Endothelial cell of umbilical vein (primary cell): ENCODE measurements at regions not wholly inside any gene's neighbourhood (a gene's known extent, or its start where the extent isn't known, plus 50 kb on each side); places are given as distances from the start of the nearest gene placed in this dataset.

Source experiments
- BruUV-seq: library from RNA; stranded (reverse); fragments of 400-500 nt; replicated peaks from 2 replicates; lab custom pipeline; 2021; lab: Mats Ljungman, UMichigan
- CTCF ChIA-PET: fragments of 300-600, 350-600 bp; sonication (Branson Sonifier 250); formaldehyde crosslinking; loops from one replicate; lab custom pipeline; 2021; ENCODE audit warnings: antibody characterized with exemption, inconsistent platforms; lab: Charles Lee
- POLR2A ChIA-PET: fragments of 300-600, 350-600 bp; sonication (Branson Sonifier 250); formaldehyde crosslinking; loops from one replicate; lab custom pipeline; 2021; ENCODE audit warnings: antibody characterized with exemption, inconsistent platforms; lab: Charles Lee
- DNase-seq: peaks from one replicate; pipeline ENCODE4 v3.0.0-alpha.2; 2011; ENCODE audit warnings: low read depth, low spot score
- FAIRE-seq: peaks from 2 replicates; lab custom pipeline; 2011; peaks lifted over from hg19 to GRCh38; lab: Jason Lieb, UNC
- H2AFZ ChIP-seq: 2 replicates; pipeline ENCODE4 v1.6.0; 2012; ENCODE audit warnings: low read depth, low read length, control low read depth, inconsistent platforms
- H3K27ac ChIP-seq: 2 replicates; pipeline ENCODE4 v1.5.1; 2011; ENCODE audit warnings: low read depth, mild to moderate bottlenecking, control low read depth, low read length, moderate library complexity; ENCODE audit not compliant: insufficient read depth
- H3K27me3 ChIP-seq, 2 experiments: 2 replicates each; pipeline versions ENCODE4 v1.6.0 to v1.6.1; 2011; ENCODE audit warnings: low read length in 2 of 2, mixed read lengths in 1 of 2; ENCODE audit not compliant: control insufficient read depth in 2 of 2, insufficient read depth in 2 of 2
- H3K36me3 ChIP-seq, 2 experiments: 2 replicates in 1 of 2; 3 replicates in 1 of 2; pipeline ENCODE4 v1.5.1; 2011; ENCODE audit warnings: low read length in 2 of 2, mild to moderate bottlenecking in 1 of 2, moderate library complexity in 1 of 2; ENCODE audit not compliant: control insufficient read depth in 2 of 2, insufficient read depth in 2 of 2; ENCODE audit errors: extremely low read depth in 1 of 2
- H3K4me1 ChIP-seq: 3 replicates; pipeline ENCODE4 v1.5.1; 2011; ENCODE audit warnings: mild to moderate bottlenecking, low read length; ENCODE audit not compliant: control insufficient read depth, insufficient read depth; ENCODE audit errors: extremely low read depth
- H3K4me2 ChIP-seq: 2 replicates; pipeline ENCODE4 v1.6.1; 2011; ENCODE audit warnings: low read length, control low read depth, mixed read lengths; ENCODE audit not compliant: insufficient read depth
- H3K4me3 ChIP-seq, 3 experiments: fragments of 200-600 bp in 1 of 3; sonication (generic), shearing (Covaris generic) in 1 of 3; replicated peaks in 1 of 3; 2 replicates each; pipeline ENCODE4 v1.5.1; 2011 to 2016; ENCODE audit warnings: control low read depth in 3 of 3, low read length in 3 of 3, mild to moderate bottlenecking in 2 of 3, inconsistent platforms in 1 of 3, low read depth in 1 of 3, moderate library complexity in 1 of 3; ENCODE audit not compliant: insufficient read depth in 1 of 3
- H3K79me2 ChIP-seq: 2 replicates; pipeline ENCODE4 v1.6.0; 2012; ENCODE audit warnings: low read length, inconsistent platforms; ENCODE audit not compliant: control insufficient read depth, insufficient read depth
- H3K9ac ChIP-seq: replicated peaks from 2 replicates; pipeline ENCODE3; 2011; ENCODE audit warnings: low read length, control low read depth; ENCODE audit not compliant: insufficient read depth; ENCODE audit errors: extremely low read depth
- H3K9me1 ChIP-seq: replicated peaks from 3 replicates; pipeline ENCODE4 v1.6.0; 2011; ENCODE audit warnings: mild to moderate bottlenecking, low read length; ENCODE audit not compliant: control insufficient read depth, insufficient read depth; ENCODE audit errors: extremely low read depth
- H3K9me3 ChIP-seq: replicated peaks from 2 replicates; pipeline ENCODE4 v1.5.1; 2012; ENCODE audit warnings: low read length, inconsistent platforms; ENCODE audit not compliant: control insufficient read depth, insufficient read depth
- H4K20me1 ChIP-seq: replicated peaks from 2 replicates; pipeline ENCODE3; 2011; ENCODE audit warnings: mild to moderate bottlenecking, low read length; ENCODE audit not compliant: control insufficient read depth, insufficient read depth; ENCODE audit errors: extremely low read depth
- EZH2 ChIP-seq: IDR thresholded peaks from 2 replicates; pipeline ENCODE4 v1.6.1; 2012; ENCODE audit warnings: borderline replicate concordance, low read depth, mild to moderate bottlenecking, moderate library complexity, low read length, inconsistent platforms; ENCODE audit not compliant: severe bottlenecking
- FOS ChIP-seq: IDR thresholded peaks from 2 replicates; pipeline ENCODE4 v1.6.1; 2011; ENCODE audit warnings: mild to moderate bottlenecking, low read length, moderate library complexity, borderline replicate concordance; ENCODE audit not compliant: insufficient read depth
- GATA2 ChIP-seq: IDR thresholded peaks from 2 replicates; pipeline ENCODE4 v1.7.0; 2011; ENCODE audit warnings: low read depth, mild to moderate bottlenecking, moderate library complexity, mixed read lengths, low read length; ENCODE audit not compliant: insufficient read length, insufficient read depth
- JUN ChIP-seq: IDR thresholded peaks from 2 replicates; pipeline ENCODE4 v1.6.1; 2011; ENCODE audit warnings: borderline replicate concordance, low read depth; ENCODE audit not compliant: insufficient read length, insufficient read depth
- MYC ChIP-seq: IDR thresholded peaks from one replicate; pipeline ENCODE4 v1.6.1; 2011; ENCODE audit warnings: mild to moderate bottlenecking, low read depth, low read length
- POLR2A ChIP-seq: IDR thresholded peaks from 2 replicates; pipeline ENCODE4 v1.6.1; 2012; ENCODE audit warnings: low read depth, mild to moderate bottlenecking, control low read depth, low read length
- POLR2AphosphoS5 ChIP-seq: IDR thresholded peaks from 2 replicates; pipeline ENCODE4 v1.6.1; 2012; ENCODE audit warnings: low read depth, mild to moderate bottlenecking, control low read depth, low read length, moderate library complexity; ENCODE audit not compliant: insufficient read depth
- dilution Hi-C: fragments of 300-500 bp; cut with MboI; formaldehyde crosslinking; loops from one replicate; pipeline ENCODE4 v1.15.0; 2019; ENCODE audit warnings: low sequenced_read_pairs; ENCODE audit not compliant: extremely low pct_ligation_motif_present
- intact Hi-C: fragments of 100-400 bp; cut with micrococcal nuclease; formaldehyde crosslinking; loops from one replicate; pipeline ENCODE4 v1.10.0; 2022
- TF ChIP-seq, protein P1 (sequence below): IDR thresholded peaks from 2 replicates; pipeline ENCODE4 v1.6.1; 2011; ENCODE audit not compliant: insufficient read depth, insufficient read length
- TF ChIP-seq, protein P2 (sequence below), 2 donors: IDR thresholded peaks; 1 replicate in 1 of 2; 2 replicates in 1 of 2; pipeline ENCODE4 v1.5.1; 2011; ENCODE audit warnings: low read length in 2 of 2, mild to moderate bottlenecking in 2 of 2, moderate library complexity in 2 of 2, control low read depth in 1 of 2, inconsistent platforms in 1 of 2, low read depth in 1 of 2; ENCODE audit not compliant: insufficient read depth in 1 of 2; ENCODE audit errors: extremely low read depth in 1 of 2

DNA sequence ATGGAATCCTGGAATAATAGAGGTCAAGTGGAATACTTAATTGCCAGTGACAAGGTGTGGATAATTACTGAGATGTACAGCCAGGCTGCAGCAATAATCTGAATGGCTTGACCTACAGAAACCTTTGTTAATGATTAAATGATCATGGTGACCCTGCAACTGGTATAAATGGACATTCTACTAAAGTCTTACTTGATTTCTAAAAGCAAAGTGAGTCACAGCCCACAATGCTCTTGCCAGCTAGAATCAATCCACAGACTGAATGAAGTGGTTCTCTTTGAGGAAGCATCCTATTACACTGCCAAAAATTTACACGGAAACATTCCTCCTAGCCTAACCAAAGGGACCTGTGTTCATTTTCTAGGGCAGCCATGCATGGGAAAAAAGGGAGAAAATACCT, 518.5 kb downstream of the SOX5 start:
- H3K9me3 ChIP-seq, result no peaks in the 10 kb centered on the region
- no peaks in the 10 kb centered on the region for H3K36me3 ChIP-seq
- no peak overlapping the region for H3K4me3 ChIP-seq
- H4K20me1 ChIP-seq, result no peaks in the 10 kb centered on the region
- POLR2A ChIA-PET, result no interaction called here
- intact Hi-C loops, result no loop called here
- dilution Hi-C loops, result no loop called here
- TF ChIP-seq, protein P1, sequence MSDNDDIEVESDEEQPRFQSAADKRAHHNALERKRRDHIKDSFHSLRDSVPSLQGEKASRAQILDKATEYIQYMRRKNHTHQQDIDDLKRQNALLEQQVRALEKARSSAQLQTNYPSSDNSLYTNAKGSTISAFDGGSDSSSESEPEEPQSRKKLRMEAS, result no peak
- TF ChIP-seq GATA2, result no peak
- TF ChIP-seq POLR2A, result no peak
- TF ChIP-seq, protein P2, sequence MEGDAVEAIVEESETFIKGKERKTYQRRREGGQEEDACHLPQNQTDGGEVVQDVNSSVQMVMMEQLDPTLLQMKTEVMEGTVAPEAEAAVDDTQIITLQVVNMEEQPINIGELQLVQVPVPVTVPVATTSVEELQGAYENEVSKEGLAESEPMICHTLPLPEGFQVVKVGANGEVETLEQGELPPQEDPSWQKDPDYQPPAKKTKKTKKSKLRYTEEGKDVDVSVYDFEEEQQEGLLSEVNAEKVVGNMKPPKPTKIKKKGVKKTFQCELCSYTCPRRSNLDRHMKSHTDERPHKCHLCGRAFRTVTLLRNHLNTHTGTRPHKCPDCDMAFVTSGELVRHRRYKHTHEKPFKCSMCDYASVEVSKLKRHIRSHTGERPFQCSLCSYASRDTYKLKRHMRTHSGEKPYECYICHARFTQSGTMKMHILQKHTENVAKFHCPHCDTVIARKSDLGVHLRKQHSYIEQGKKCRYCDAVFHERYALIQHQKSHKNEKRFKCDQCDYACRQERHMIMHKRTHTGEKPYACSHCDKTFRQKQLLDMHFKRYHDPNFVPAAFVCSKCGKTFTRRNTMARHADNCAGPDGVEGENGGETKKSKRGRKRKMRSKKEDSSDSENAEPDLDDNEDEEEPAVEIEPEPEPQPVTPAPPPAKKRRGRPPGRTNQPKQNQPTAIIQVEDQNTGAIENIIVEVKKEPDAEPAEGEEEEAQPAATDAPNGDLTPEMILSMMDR (IDR thresholded peaks at IDR 0.05; ENCODE audit: extremely low read depth in 1 of 2, insufficient read depth in 1 of 2, low read depth in 1 of 2, low read length in 2 of 2), result no peak
- no peak for TF ChIP-seq EZH2
- no peak for TF ChIP-seq JUN
- FAIRE-seq (no peak), DNase-seq (no peak)
- H3K79me2 ChIP-seq, result no peaks in the 10 kb centered on the region
- no peaks in the 10 kb centered on the region for H3K9me1 ChIP-seq
- H2AFZ ChIP-seq, result no peak overlapping the region
- no peak overlapping the region for H3K4me2 ChIP-seq
- CTCF ChIA-PET, result no interaction called here
- no TSS peak for BruUV-seq
- no peaks in the 10 kb centered on the region for H3K4me1 ChIP-seq
- no peak overlapping the region for H3K27ac ChIP-seq
- no peaks in the 10 kb centered on the region for H3K27me3 ChIP-seq
- H3K9ac ChIP-seq, result no peak overlapping the region

DNA sequence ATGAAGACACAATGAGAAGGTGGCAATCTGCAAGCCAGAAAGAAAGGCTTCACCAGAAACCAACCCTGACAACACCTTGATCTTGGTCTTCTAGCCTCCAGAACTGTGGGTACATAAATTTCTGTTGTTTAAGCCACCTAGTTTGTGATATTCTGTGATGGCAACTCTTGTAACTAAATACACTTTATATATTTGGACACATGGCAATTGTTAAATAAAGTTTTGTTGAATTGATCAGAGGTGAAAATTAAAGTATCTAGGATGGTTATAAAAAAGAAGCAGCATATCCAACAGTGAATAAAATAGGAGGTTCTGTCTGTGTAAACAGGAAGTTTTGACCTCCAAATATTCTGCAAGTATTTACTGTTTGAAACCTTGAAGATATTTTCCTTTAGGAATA, 516.3 kb downstream of the SOX5 start:
- H3K9me3 ChIP-seq, result no peaks in the 10 kb centered on the region
- H3K9ac ChIP-seq, result no peak overlapping the region
- no peaks in the 10 kb centered on the region for H3K4me1 ChIP-seq
- dilution Hi-C loops, result no loop called here
- H3K9me1 ChIP-seq, result no peaks in the 10 kb centered on the region
- CTCF ChIA-PET, result no interaction called here
- TF ChIP-seq, protein P1, result no peak
- TF ChIP-seq JUN (no peak), GATA2 (no peak), POLR2AphosphoS5 (no peak), POLR2A (no peak), FOS (no peak), EZH2 (no peak), MYC (no peak)
- TF ChIP-seq, protein P2 (IDR thresholded peaks at IDR 0.05; ENCODE audit: extremely low read depth in 1 of 2, insufficient read depth in 1 of 2, low read depth in 1 of 2, low read length in 2 of 2), result no peak
- BruUV-seq, result no TSS peak
- intact Hi-C loops, result no loop called here
- FAIRE-seq, result no peak
- no peaks in the 10 kb centered on the region for H3K27me3 ChIP-seq
- no peaks in the 10 kb centered on the region for H3K36me3 ChIP-seq
- no peak overlapping the region for H3K4me3 ChIP-seq
- POLR2A ChIA-PET, result no interaction called here
- H2AFZ ChIP-seq, result no peak overlapping the region
- no peaks in the 10 kb centered on the region for H3K79me2 ChIP-seq
- no peak for DNase-seq
- no peaks in the 10 kb centered on the region for H4K20me1 ChIP-seq
- no peak overlapping the region for H3K27ac ChIP-seq
- no peak overlapping the region for H3K4me2 ChIP-seq
